Activated CD4-positive, alpha-beta memory T cell treated with anti-CD3 and anti-CD28 coated beads, Interleukin-2, amount 10 ng/mL, durations not matched to agents 7 days and 5 days (primary cell): ENCODE measurements at regions not wholly inside any gene's neighbourhood (a gene's known extent, or its start where the extent isn't known, plus 50 kb on each side); places are given as distances from the start of the nearest gene placed in this dataset.

ENCODE experiments used
- CTCF ChIA-PET: fragments of 350-600 bp; sonication (Branson Sonifier 250); formaldehyde crosslinking; loops from one replicate; lab custom pipeline; 2021; ENCODE audit warnings: antibody characterized with exemption, inconsistent platforms; lab: Charles Lee
- POLR2A ChIA-PET: fragments of 350-600 bp; sonication (Branson Sonifier 250); formaldehyde crosslinking; loops from one replicate; lab custom pipeline; 2021; ENCODE audit warnings: antibody characterized with exemption; lab: Charles Lee
- DNase-seq: peaks from one replicate; pipeline ENCODE4 v3.0.0-alpha.2; 2020
- H3K27ac Mint-ChIP-seq: one replicate; pipeline ENCODE4 v1.8.0; 2021; ENCODE audit warnings: mild to moderate bottlenecking, mixed read lengths
- H3K27me3 Mint-ChIP-seq: one replicate; pipeline ENCODE4 v1.8.0; 2021; ENCODE audit warnings: mixed read lengths
- H3K36me3 Mint-ChIP-seq: one replicate; pipeline ENCODE4 v1.8.0; 2021; ENCODE audit warnings: low read depth, mixed read lengths
- H3K4me1 Mint-ChIP-seq: one replicate; pipeline ENCODE4 v1.8.0; 2021; ENCODE audit warnings: mixed read lengths
- H3K4me3 Mint-ChIP-seq: one replicate; pipeline ENCODE4 v1.8.0; 2021; ENCODE audit warnings: mild to moderate bottlenecking, mixed read lengths
- H3K9me3 Mint-ChIP-seq: one replicate; pipeline ENCODE4 v1.8.0; 2021; ENCODE audit warnings: mixed read lengths

- Mint-ChIP-seq H3K27me3 (no peaks in the 10 kb centered on the region), H3K9me3 (peaks cover 9% of the 10 kb centered on the region), H3K27ac (no peak overlapping the region), H3K36me3 (no peaks in the 10 kb centered on the region), H3K4me1 (no peaks in the 10 kb centered on the region), H3K4me3 (no peak overlapping the region)
- CTCF ChIA-PET: no interaction called here
- DNase-seq: no peak
- POLR2A ChIA-PET: no interaction called here
Observed at GRCh38 chr4:29262986-29263385, 1457.2 kb upstream of the PCDH7 start.

GRCh38 chr4:29276150-29276549, 1444.0 kb upstream of the PCDH7 start:
- CTCF ChIA-PET: no interaction called here
- Mint-ChIP-seq H3K4me3 (no peak overlapping the region), H3K27ac (no peak overlapping the region), H3K4me1 (no peaks in the 10 kb centered on the region), H3K27me3 (no peaks in the 10 kb centered on the region), H3K9me3 (peaks cover 15% of the 10 kb centered on the region), H3K36me3 (no peaks in the 10 kb centered on the region)
- no peak for DNase-seq
- POLR2A ChIA-PET: no interaction called here

DNA sequence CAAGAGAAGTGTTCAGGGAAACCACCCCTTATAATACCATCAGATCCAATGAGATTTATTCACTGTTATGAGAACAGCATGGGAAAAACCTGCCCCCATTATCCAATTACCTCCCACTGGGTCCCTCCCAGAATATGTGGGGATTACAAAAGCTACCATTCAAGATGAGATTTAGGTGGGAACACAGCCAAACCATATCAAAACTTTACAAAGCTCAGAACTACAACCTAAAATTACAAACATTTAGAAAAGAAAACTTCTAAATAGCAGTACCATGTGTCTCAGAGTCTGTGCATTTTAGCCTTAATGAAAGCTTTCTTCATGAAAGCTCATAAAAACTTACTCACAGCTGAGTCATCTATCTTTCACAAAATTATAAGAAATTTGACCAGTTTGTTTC, 1442.8 kb upstream of the PCDH7 start:
- no peak overlapping the region for H3K27ac Mint-ChIP-seq
- no peaks in the 10 kb centered on the region for H3K27me3 Mint-ChIP-seq
- H3K9me3 Mint-ChIP-seq: peaks cover 10% of the 10 kb centered on the region
- H3K4me3 Mint-ChIP-seq: no peak overlapping the region
- no peaks in the 10 kb centered on the region for H3K36me3 Mint-ChIP-seq
- CTCF ChIA-PET: no interaction called here
- no peaks in the 10 kb centered on the region for H3K4me1 Mint-ChIP-seq
- POLR2A ChIA-PET: no interaction called here
- DNase-seq: no peak

- peaks cover 11% of the 10 kb centered on the region for H3K9me3 Mint-ChIP-seq
- no peaks in the 10 kb centered on the region for H3K4me1 Mint-ChIP-seq
- CTCF ChIA-PET: no interaction called here
- H3K27ac Mint-ChIP-seq: no peak overlapping the region
- POLR2A ChIA-PET: no interaction called here
- no peaks in the 10 kb centered on the region for H3K36me3 Mint-ChIP-seq
- no peak overlapping the region for H3K4me3 Mint-ChIP-seq
- no peak for DNase-seq
- H3K27me3 Mint-ChIP-seq: no peaks in the 10 kb centered on the region
Observed at GRCh38 chr4:29278585-29278984, 1441.6 kb upstream of the PCDH7 start.

DNA sequence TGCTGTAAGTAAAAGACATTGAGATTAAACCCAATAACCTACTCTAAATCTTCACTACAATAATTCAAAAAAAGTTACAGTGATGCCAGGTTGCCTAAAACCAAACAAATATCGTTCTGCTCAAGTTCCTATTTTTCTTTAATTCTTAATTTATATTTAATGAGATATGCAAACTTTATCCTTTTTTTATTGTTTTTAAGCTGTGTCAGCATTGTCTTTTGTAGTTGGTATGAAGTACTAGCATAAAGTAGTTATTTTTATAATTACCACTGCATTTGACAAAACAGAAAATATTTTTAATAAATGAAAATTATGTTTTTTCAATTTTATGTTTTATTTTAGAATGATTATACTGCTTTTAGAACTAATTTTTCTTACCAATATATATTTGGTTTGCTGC, 1431.1 kb upstream of the PCDH7 start:
- Mint-ChIP-seq H3K36me3 (no peaks in the 10 kb centered on the region), H3K9me3 (peaks cover 7% of the 10 kb centered on the region), H3K4me3 (no peak overlapping the region), H3K27me3 (no peaks in the 10 kb centered on the region), H3K4me1 (no peaks in the 10 kb centered on the region), H3K27ac (no peak overlapping the region)
- POLR2A ChIA-PET: no interaction called here
- DNase-seq: no peak
- CTCF ChIA-PET: no interaction called here

- POLR2A ChIA-PET: no interaction called here
- Mint-ChIP-seq H3K36me3 (no peaks in the 10 kb centered on the region), H3K4me3 (no peak overlapping the region), H3K27me3 (no peaks in the 10 kb centered on the region), H3K4me1 (no peaks in the 10 kb centered on the region), H3K27ac (no peak overlapping the region), H3K9me3 (peaks cover 5% of the 10 kb centered on the region)
- CTCF ChIA-PET: no interaction called here
- no peak for DNase-seq
Observed at GRCh38 chr4:29295280-29295679, 1424.9 kb upstream of the PCDH7 start.

GRCh38 chr4:29304595-29304994, 1415.6 kb upstream of the PCDH7 start:
- no peaks in the 10 kb centered on the region for H3K27me3 Mint-ChIP-seq
- POLR2A ChIA-PET: no interaction called here
- peaks cover 4% of the 10 kb centered on the region for H3K9me3 Mint-ChIP-seq
- no peak overlapping the region for H3K27ac Mint-ChIP-seq
- H3K4me1 Mint-ChIP-seq: no peaks in the 10 kb centered on the region
- H3K36me3 Mint-ChIP-seq: no peaks in the 10 kb centered on the region
- no peak for DNase-seq
- CTCF ChIA-PET: no interaction called here
- H3K4me3 Mint-ChIP-seq: no peak overlapping the region

- peaks cover 2% of the 10 kb centered on the region for H3K9me3 Mint-ChIP-seq
- no peak for DNase-seq
- H3K4me1 Mint-ChIP-seq: no peaks in the 10 kb centered on the region
- no peak overlapping the region for H3K4me3 Mint-ChIP-seq
- H3K36me3 Mint-ChIP-seq: no peaks in the 10 kb centered on the region
- ChIA-PET CTCF (no interaction called here), POLR2A (no interaction called here)
- H3K27me3 Mint-ChIP-seq: no peaks in the 10 kb centered on the region
- no peak overlapping the region for H3K27ac Mint-ChIP-seq
Observed at GRCh38 chr4:29307256-29307655, 1412.9 kb upstream of the PCDH7 start.

DNA sequence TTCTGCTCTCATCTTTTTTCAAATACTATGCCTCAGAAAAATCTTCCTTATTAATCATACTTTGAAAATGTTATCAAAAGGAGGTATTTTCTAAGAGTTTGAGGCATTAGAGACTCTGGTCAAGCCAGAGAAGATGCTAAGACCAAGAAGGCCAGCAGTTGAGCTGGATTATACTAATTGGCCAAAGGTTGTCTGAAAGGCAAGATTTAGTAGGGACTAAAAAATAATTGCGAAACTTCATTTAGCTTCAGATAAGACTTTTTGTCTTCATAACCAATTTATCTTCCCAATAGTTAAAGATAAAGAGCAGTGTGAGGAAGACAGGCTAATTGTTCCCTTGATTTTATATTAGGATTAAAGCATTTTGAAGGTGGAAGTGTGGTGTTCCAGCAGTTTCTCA, 1412.4 kb upstream of the PCDH7 start:
- H3K4me1 Mint-ChIP-seq: no peaks in the 10 kb centered on the region
- no peak overlapping the region for H3K27ac Mint-ChIP-seq
- no peak overlapping the region for H3K4me3 Mint-ChIP-seq
- H3K27me3 Mint-ChIP-seq: no peaks in the 10 kb centered on the region
- POLR2A ChIA-PET: no interaction called here
- CTCF ChIA-PET: no interaction called here
- no peaks in the 10 kb centered on the region for H3K36me3 Mint-ChIP-seq
- H3K9me3 Mint-ChIP-seq: peaks cover 2% of the 10 kb centered on the region
- no peak for DNase-seq

- POLR2A ChIA-PET: no interaction called here
- no peak for DNase-seq
- Mint-ChIP-seq H3K4me3 (no peak overlapping the region), H3K27ac (no peak overlapping the region), H3K27me3 (no peaks in the 10 kb centered on the region), H3K36me3 (no peaks in the 10 kb centered on the region), H3K4me1 (no peaks in the 10 kb centered on the region), H3K9me3 (peaks cover 2% of the 10 kb centered on the region)
- CTCF ChIA-PET: no interaction called here
Observed at GRCh38 chr4:29309050-29309449, 1411.1 kb upstream of the PCDH7 start.

- POLR2A ChIA-PET: no interaction called here
- H3K4me3 Mint-ChIP-seq: no peak overlapping the region
- CTCF ChIA-PET: no interaction called here
Observed at GRCh38 chr4:29310252-29310651, 1409.9 kb upstream of the PCDH7 start.

DNA sequence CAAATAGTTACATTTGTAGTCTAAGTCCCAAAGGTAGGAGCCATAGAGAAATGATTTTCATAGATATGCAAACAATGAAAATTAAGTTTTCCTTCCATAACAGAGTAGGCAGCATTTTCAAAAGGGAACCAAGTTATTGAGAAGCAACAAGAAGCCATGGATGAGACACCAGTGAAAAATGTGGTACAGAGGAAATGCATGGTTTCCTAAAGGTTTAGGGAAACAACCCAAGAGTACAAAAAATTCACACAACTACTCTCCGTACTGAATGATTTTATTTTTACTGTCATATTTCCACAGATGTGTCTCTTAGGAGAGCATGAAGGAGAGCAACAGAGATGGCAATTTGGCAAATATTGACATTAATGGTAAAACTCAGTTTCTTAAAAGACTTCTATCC, 1408.9 kb upstream of the PCDH7 start:
- Mint-ChIP-seq H3K9me3 (no peaks in the 10 kb centered on the region), H3K27ac (no peak overlapping the region), H3K27me3 (no peaks in the 10 kb centered on the region), H3K36me3 (no peaks in the 10 kb centered on the region), H3K4me3 (no peak overlapping the region), H3K4me1 (no peaks in the 10 kb centered on the region)
- no peak for DNase-seq
- CTCF ChIA-PET: no interaction called here
- POLR2A ChIA-PET: no interaction called here

More at GRCh38 chr4:29310252-29310651, 1409.9 kb upstream of the PCDH7 start:
- H3K9me3 Mint-ChIP-seq: no peaks in the 10 kb centered on the region
- H3K4me1 Mint-ChIP-seq: no peaks in the 10 kb centered on the region
- no peak overlapping the region for H3K27ac Mint-ChIP-seq
- no peaks in the 10 kb centered on the region for H3K36me3 Mint-ChIP-seq
- DNase-seq: no peak
- H3K27me3 Mint-ChIP-seq: no peaks in the 10 kb centered on the region

DNA sequence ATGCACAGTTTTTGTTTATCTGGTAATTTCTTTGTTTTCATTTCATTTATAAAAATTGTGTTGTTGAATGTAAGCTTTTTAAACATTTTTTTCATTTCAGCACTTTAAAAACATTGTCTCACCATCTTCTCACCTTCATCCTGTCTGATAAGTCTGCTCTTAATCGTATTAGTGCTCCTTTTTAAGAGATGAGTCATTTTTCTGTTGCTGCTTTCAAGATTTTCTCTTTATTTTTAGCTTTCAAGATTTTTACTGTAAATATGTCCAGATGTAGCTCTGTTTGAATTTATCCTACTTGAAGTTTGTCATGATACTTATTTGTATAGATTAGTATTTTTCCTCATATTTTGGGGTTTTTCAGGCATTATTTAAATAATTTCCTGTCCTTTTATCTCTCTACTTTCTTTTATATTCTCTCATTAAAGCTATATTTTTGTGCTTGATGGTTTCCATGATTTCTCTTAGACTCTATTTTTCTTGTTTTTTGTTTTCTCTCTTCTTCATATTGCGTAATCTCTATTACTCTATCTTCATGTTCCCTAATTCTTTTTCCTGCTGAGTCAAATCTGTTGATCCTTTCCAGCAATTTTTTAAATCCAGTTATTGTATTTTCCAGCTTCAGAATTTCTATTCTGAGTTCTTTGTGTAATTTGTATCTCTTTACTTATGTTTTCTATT, 1400.4 kb upstream of the PCDH7 start:
- Mint-ChIP-seq H3K27me3 (no peaks in the 10 kb centered on the region), H3K36me3 (no peaks in the 10 kb centered on the region), H3K9me3 (peaks cover 3% of the 10 kb centered on the region), H3K4me3 (no peak overlapping the region), H3K4me1 (no peaks in the 10 kb centered on the region), H3K27ac (no peak overlapping the region)
- ChIA-PET CTCF (no interaction called here), POLR2A (no interaction called here)
- no peak for DNase-seq

- H3K27ac Mint-ChIP-seq: no peak overlapping the region
- no peak for DNase-seq
- no peaks in the 10 kb centered on the region for H3K27me3 Mint-ChIP-seq
- no peaks in the 10 kb centered on the region for H3K36me3 Mint-ChIP-seq
- no peak overlapping the region for H3K4me3 Mint-ChIP-seq
- ChIA-PET POLR2A (no interaction called here), CTCF (no interaction called here)
- H3K9me3 Mint-ChIP-seq: peaks cover 5% of the 10 kb centered on the region
- no peaks in the 10 kb centered on the region for H3K4me1 Mint-ChIP-seq
Observed at GRCh38 chr4:29320947-29321620, 1399.1 kb upstream of the PCDH7 start.
